ENCODE measurements at regions not wholly inside any gene's neighbourhood (a gene's known extent, or its start where the extent isn't known, plus 50 kb on each side); places are given as distances from the start of the nearest gene placed in this dataset.

GRCh38 chr11:93963072-93963471 lies 58.1 kb upstream of the HEPHL1 start:
- no peak for TF ChIP-seq CTCF (IDR thresholded peaks at IDR 0.05)
- TF ChIP-seq EZH2 (IDR thresholded peaks at IDR 0.05; ENCODE audit: borderline replicate concordance, insufficient read depth, low read depth, low read length, poor library complexity, severe bottlenecking): no peak

Measured in B cell (primary cell).